Tongue (tissue), 1 donor: ENCODE measurements at regions not wholly inside any gene's neighbourhood (a gene's known extent, or its start where the extent isn't known, plus 50 kb on each side); places are given as distances from the start of the nearest gene placed in this dataset.
"Not testable (repeated sequence)": the region's sequence is repeated elsewhere in the genome, so short reads cannot be mapped to it uniquely, and the experiment has no call there.

Experiments used
- DNase-seq: peaks from one replicate; pipeline ENCODE4 v3.0.0-alpha.2; 2015

DNA sequence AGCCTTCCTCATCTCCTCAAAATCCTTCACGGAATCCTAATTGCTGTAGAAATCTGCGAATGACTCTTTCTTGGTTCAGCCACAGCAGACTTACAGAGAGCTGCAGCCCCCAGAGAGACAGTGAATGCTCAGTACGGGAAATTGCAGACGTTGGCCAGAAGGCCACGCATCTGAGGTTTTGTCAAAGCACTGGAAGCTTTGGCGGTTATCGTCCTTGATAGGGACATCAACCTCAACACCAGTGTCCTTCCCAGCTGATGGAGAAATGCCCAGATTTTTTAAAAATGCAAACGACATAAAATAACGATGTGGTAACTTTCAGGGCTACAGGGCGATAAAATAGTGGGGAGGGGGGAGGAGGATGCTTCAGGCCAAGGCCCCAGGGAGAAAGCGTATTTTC is 166.6 kb upstream of the CIBAR2 start:
- DNase-seq: no peak

DNA sequence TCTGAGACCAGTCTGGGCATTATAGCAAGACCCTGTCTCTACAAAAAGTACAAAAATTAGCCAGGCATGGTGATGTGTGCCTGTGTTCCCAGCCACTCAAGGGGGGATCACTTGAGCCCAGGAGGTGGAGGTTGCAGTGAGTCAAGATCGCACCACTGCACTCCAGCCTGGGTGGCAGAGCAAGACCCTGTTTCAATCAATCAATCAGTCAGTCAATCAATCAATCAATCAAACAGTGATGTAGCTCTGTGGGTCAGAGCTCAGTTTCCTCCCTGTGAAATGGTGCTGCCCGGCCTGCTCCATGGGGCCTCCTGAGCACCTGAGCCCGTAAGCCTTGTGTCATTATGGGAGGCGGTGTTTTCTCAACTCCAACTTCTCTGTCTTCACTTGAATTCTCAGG is 167.1 kb upstream of the CIBAR2 start:
- no peak for DNase-seq

DNA sequence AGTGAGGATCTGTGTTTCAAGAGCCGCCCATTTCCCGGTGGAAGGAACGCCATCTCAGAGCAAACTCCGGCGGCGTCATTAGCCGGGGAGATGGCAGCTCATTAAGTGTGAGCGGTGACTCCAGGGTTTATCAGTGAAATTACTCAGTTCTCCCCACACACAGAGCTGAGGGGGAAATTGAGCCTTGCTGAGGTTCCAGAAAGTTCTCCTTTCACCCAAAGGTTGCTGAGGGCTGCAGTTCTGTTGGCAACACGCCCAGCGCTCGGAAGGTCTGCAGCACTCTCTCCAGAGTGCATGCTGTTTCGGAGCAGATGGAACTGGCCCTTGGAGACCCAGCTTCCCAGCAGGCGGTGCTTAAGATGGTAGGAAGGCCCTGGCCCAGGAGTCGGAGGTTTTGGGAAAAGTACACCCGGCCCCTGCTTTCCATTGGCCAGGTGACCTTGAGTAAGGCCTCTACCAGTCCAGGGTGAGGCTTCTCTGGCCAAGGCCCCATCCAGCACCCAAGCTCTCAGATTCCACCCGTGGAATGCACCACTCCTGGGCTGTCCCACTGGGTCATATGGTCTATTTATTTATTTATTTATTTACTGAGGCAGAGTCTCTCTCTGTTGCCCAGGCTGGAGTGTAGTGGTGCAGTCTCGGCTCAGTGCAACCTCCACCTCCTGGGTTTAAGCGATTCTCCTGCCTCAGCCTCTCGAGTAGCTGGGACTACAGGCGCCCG is 167.7 kb upstream of the CIBAR2 start:
- DNase-seq: no peak

DNA sequence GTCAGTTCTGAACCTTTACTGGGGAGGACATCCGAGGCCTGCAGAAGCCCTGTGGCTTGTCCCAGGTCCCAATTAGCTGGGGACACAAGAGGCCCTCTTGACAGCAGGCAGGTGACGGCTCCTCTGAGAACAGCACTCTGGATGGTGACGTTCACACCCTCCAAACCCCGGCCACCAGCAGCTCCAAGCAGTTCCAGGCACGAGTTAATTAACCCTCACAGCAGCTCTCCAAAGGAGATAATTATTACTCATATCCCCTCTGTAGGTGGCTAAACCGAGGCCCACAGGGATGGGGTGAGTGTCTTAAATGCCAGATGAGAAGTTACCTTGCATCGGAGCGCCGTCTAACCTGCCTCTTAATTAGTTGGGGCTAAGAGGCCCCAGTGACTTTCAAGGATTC is 168.9 kb upstream of the CIBAR2 start:
- no peak for DNase-seq

DNA sequence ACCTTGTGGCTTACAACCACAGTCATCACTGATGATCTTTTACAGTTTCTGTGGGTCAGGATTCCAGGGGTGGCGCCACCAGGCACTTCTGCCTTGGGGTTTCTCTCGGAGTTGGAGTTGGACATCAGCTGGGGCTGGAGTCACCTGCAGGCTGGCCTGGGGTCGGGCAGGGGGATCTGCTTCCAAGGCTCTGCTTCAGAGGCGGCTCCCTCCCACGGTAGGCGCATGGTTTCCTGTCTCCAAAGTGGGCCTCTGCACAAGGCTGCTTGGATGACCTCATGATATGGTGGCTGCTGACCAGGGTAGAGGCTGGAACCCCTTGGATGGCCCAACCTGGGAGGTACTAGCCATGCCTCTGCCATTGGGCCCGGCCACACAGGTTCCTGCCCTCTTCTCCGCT is 170.6 kb upstream of the CIBAR2 start:
- no peak for DNase-seq

DNA sequence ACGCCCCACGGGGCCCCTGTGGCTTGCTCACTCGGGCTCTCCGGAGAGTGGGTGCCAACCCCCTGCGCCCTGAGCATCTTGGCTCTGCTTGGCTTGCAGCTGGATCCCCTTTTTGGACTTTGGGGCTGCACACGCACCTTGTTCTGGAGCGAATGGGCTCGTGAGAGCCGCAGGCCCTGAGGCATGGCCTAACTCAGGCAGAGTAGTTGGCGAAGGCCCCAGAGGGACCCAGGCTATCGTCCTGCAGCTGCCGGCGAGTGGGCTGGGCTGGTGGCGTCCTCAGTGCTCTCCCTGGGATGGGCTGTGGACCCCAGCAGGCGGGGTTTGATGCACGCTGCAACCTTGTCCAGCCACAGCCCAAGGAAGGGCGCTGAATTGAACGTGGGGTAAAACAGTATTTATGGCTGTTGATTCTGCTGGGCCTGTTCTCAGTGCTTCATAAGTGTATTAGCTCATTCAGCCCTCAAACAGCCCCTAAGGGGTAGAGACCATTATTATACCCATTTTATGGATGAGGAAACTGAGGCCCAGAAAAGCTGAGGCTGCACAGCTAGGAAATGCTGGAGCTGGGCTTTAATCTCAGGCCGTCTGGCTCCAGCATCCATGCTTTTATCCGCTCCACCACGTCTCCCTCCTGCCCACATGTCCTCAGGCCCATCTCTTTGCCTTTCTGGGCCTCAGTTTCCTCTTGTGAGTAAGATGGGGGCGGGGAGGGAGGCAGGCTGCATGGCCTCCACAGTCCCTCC is 171.2 kb upstream of the CIBAR2 start:
- DNase-seq: no peak

DNA sequence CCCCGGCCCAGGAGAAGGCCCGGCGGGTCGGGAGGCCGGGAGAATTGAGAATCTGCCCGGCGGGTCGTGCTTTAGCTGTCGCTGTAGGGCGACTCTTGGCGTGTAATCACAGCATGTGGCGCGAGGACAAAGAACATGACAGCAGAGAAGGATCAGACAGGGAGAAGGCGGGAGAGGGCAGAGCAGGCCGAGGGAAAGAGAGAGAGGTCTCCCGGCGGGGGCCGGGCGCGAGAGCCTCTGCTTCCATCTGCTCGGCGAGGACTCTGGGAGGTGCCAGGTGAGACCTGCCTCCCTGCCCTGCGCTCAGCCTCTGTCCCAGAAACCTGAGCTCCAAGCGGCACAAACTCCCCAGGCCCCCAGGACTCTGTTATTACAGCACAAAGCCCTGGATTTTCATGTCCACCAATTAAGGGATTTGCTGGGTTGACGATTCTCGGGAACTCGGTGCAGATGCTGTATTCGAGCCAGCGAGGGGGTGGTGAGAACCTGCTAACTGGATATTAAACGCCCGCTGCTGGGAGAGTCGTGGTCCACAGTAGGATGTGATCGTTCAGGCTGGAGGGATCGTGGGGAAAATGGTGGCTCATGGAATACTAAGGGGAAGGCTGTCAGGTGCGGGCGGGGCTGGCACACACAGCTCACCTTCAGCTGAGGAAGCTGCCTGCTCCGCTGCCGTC is 172.0 kb upstream of the CIBAR2 start:
- peak; percentile 80 for DNase-seq

DNA sequence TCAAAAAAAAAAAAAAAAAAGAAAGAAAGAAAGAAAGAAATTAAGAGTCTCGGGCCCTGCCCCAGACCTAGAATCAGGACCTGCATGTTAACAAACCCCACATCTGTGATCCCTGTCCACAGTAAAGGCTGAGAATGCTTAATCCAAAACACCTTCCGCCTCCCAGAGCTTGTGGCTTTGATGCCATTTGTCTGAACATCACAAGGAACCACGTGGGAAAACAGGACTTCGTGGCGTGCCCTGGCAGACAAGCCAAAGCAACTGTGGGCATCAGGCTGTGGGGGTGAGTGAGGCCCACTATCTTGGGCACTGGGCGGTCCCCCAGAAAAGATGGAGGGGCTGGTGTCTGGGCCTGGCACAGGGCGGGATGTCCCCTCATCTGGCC is 173.4 kb upstream of the CIBAR2 start:
- DNase-seq: no peak

DNA sequence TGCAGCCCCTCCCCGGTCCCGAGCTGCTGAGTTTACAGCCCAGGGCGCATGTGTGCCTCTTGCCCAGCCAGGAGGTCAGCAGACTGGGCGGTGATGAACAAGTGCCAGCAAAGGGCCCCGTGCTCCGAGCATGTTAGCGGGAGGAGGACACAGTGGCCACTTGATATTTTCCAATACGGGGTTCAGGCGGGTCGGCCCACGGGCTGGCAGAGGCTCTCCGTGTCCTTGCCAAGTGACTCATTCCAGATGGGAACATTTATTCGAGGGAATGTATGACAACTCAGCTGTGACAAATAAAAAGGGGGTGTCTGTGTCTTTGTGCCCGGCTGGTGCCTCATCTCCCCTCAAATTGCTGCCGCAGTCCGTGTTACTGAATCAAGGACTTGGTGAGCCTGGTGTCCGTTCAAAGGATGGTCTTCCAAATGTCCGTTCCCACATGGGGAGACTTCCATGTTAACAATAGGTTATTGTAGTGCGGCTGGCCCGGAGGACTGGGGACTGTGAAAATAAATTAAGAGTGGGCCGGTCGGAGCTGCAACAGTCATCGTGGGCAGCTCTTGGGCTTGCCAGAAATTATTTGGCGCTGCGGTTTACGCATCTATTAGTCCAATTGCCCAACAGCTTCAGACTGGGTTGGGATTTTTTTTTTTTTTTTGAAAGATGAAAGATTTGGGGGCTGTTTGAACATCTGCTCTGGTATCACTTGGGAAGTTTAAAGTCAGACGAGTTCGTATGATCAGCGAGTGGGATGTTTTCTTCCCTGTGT is 174.0 kb upstream of the CIBAR2 start:
- DNase-seq: peak; percentile 88

DNA sequence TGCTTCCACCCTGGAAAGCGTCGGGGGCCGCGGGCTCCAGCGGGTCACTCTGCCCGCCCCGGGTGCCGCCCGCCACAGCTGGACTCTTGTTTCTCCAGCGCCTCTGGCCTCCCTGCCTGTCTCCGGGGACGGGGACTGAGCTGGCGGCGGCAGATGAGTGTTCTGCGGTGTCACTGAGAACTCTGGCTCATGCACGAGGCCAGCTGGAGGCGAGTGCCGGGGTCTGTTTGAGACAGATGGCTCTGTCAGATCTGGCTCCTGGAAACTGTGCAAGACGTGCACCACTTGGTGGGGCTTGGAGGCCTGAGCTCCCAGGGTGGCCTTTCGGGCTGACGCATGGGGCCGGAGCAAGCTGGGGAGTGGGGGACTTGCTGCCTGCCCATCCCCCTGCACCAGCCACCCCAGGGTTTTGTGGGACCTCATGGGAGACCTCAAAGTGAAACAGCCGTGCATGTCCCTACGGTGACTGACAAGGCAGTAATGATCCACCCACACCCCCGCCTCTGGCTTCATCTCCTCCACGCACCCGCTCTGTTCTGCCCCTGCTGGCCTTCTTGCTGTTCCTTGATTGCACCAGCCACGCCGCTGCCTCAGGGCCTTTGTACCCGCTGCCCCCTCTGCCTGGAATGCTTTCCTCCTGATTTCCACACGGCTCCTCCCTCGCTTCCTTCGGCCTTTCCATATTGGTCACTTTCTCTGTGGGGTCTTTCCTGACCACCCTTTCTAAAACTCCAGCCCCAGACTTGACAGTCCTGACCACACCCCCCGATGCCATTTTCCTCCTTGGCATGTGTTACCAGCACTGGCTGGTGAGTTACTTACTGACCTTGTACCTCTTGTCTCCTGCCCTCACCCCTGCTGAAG is 174.9 kb upstream of the CIBAR2 start:
- peak; percentile 96 for DNase-seq

DNA sequence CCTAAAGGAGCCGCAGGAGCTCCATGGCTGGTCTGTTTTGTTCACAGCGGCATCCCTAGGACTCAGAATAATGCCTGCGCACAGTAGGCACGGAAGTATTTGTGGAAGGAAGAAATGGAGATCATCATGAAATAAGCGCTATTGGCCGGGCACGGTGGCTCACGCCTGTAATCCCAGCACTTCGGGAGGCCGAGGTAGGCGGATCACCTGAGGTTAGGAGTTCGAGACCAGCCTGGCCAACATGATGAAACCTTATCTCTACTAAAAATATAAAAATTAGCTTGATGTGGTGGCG is 175.5 kb upstream of the CIBAR2 start:
- not testable (repeated sequence) for DNase-seq

DNA sequence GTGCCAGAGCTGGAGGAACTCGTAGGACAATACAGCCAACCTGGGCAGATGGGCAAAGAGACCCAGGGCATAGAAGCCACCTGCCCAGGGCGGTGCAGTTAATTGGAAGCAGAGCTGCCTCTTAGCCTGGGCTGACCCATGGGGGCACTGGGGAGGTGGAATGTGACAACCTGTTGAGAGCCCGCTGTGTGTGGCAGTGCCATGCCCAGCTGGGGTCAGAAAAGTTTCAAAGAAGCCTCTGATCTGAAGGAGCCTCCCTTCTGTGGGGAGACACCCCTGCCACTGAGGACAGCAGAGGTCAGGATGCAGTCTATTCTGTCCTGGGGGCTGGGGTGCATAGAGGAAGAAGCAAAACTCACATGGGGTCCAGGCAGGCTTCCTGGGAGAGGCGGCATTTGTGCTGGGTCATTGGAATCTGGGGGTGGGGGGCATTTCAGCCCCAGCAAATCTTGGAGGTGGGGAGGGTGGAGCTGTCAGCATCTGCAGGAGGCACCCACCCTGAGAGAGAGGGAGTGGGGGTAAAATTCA is 176.1 kb upstream of the CIBAR2 start:
- DNase-seq: no peak

DNA sequence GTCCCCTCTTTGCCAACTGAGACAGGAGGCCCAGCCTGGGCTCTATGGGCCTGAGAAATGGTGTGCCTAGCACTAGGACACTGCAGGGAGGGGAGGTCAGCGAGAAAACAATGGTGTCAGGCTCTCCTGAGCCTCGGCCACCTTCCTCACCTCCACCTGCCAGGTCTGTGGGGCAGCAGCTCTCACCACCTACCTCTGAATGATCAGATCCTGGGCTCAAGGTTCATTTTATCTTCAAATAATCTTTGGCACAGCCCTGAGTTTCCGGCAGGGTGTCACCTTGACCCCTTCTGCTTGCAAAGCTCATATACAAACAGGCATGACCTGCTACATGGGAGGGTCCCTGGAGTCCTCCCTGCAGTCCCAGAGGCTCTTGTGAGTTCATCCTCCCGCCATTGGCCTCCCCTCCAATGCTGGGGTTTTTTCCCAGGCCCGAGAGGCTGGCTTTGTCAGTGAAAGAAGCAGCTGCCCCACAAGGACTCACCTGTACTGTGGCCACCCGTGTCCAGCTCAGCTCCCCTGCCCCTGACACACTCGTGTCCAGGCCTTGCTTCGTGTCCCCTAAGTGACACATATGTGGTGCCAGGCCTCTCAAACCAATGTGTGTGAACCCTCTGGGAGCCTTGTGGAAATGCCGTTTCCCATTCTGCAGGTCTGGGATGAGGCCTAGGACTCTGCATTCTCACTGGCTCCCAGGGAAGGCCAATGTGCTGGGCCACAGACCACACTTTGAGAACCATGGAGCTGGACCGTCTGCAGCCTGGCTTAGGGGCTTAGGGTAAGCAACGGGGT is 176.8 kb upstream of the CIBAR2 start:
- no peak for DNase-seq

DNA sequence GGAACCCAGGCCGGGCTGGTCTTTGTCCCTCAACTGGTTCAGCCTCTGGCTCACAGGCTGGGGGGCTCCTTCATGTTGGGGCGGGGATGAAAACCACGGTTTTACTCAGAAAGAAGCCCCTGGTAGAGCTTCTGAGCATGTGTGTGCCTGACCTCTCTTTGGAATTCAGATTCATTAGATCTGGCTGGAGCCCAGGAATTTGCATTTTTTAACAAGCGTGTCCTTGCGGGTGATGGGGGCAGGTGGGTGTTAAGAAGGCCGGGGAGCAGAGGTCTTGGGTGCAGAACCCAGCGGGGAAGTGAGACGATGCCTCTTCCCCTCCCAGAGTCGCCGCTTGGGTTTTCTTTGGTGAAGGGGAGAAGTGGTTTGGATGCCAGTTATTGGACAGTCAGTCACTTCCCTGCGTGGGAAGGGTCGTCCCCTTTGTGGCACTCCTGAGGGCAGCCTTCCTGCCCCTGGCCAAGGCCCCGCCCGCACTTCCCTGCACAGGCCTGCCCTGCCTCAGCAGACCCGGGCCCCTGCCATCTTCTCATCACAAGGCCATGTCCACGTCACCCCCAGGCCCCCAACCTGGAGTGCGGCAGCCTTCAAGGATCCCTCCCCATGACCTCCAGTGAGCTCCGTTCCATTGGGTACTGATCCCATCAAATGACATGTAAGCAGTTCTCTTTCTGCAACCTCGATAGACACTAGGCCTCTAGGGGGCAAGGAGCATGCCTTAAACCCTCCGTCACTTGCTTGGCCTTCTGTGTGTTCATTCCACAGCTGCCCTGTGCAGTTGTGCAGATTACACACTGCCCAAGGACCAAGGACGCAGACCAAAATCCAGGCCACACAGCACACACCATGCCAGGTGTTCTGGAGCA is 177.7 kb upstream of the CIBAR2 start:
- no peak for DNase-seq

DNA sequence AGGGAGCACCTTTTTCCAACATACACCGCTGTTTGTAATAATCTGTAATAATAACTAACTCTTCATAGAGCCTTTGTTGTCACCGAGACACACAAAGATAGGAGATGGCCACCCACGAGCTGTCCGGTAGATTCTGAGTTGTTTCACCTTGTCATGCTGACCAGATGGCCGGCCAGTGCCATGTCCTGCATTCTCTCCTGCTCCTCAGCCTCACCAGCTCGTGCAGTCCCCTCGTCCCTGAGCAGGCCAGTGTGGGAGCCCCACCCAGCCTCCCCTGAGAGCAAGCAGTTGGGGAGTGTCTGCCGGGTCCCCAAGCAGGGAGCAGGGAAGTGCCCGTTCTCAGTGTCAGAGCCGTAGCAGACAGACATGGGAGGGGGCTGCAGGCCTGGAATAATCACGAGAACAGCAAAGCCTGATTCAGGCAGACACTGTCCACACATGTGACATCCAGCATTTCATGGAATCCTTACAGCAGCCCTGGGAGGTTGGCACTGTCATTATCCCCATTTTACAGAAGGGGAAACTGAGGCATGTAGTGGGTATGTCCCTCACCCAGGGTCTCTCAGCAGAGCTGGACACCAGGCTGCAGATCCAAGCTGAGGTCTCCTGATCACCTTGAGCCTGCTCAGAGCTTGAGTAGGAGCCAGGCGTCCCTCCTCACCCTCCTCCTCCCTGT is 178.5 kb upstream of the CIBAR2 start:
- no peak for DNase-seq

DNA sequence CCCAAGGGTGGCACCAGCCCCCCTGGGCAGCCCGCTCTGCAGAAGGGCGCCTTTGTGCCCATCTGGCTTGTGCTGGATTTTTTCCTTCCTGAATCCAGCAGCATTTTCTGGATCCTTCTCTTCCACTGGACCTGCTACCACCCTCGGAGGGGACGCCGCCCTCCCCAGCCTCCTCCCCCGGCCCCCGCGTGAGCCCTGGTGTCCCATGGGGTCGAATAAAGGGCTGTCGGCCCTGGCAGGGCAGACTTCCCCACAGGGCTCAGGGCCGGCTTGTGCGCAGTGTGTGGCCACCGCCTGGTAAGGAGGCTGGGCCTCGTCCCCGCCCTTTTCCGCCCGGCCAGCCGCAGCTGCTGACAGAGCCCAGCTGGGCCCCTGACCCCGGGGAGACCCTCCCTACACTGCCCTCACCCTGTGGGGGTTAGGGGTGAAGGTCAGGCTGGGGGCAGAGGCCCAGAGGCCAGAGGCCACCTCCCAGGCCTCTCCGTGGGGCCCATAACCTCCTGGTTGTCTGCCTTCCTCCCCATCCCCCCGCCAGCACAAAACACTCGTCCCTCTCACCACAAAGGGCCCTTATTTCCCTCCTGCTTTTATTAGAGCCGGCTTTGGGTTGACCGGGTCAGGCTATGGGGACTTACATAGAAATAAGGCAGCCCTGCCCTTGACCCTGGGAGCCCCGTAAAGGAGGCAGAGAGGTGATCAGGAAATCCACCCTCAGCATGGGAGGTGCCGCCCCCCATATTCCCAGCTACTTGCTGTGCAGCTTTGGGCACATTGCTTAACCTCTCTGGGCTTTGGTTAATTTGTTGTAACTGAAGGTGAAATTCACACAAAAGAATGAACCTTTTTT is 179.3 kb upstream of the CIBAR2 start:
- DNase-seq: peak; percentile 62

DNA sequence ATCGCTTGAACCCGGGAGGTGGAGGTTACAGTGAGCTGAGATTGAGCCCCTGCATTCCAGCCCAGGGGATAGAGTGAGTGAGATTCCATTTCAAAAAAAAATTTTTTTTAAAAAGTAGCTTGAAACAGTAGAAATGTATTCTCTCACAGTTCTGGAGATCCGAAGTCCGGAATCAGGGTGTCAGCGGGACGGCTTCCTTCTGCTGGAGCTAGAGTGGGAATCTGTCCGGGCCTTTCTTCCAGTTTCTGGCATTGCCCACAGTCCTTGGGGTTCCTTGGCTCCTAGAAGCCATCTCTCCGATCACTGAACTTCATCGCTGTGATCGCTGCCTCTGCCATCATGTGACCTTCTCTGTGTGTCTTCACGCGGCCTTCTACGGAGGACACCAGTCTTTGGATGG is 181.2 kb upstream of the CIBAR2 start:
- DNase-seq: no peak
